SK-N-SH treated with all-trans-retinoic acid at 6 μM for 48 hours (cell line): ENCODE measurements at regions not wholly inside any gene's neighbourhood (a gene's known extent, or its start where the extent isn't known, plus 50 kb on each side); places are given as distances from the start of the nearest gene placed in this dataset.
"Not testable (repeated sequence)": the region's sequence is repeated elsewhere in the genome, so short reads cannot be mapped to it uniquely, and the experiment has no call there.

Experiments used
- BACH2 ChIP-seq: fragments of 250-450 bp; sonication (Bioruptor Pico); IDR thresholded peaks from 2 replicates; pipeline ENCODE4 v1.9.0; 2021; ENCODE audit warnings: mild to moderate bottlenecking, borderline replicate concordance
- CSDC2 ChIP-seq: fragments of 250-450 bp; sonication (Bioruptor Pico); IDR thresholded peaks from 2 replicates; pipeline ENCODE4 v1.5.0; 2020; ENCODE audit warnings: mild to moderate bottlenecking, moderate library complexity
- CSRNP3 ChIP-seq: fragments of 250-450 bp; sonication (Bioruptor Pico); IDR thresholded peaks from 2 replicates; pipeline ENCODE4 v1.5.1; 2021; ENCODE audit warnings: mild to moderate bottlenecking, moderate library complexity
- GLIS3 ChIP-seq: fragments of 250-450 bp; sonication (Bioruptor Pico); IDR thresholded peaks from 2 replicates; pipeline ENCODE4 v1.5.0; 2020; ENCODE audit warnings: mild to moderate bottlenecking, moderate library complexity
- OSR1 ChIP-seq: fragments of 250-450 bp; sonication (Bioruptor Pico); IDR thresholded peaks from 2 replicates; pipeline ENCODE4 v1.8.0; 2022; ENCODE audit warnings: moderate library complexity, mild to moderate bottlenecking, inconsistent platforms
- TOX ChIP-seq: fragments of 250-450 bp; sonication (Bioruptor Pico); IDR thresholded peaks from 2 replicates; pipeline ENCODE4 v1.8.0; 2021; ENCODE audit warnings: mild to moderate bottlenecking, moderate library complexity, borderline replicate concordance
- ZC3H10 ChIP-seq: fragments of 250-450 bp; sonication (Bioruptor Pico); IDR thresholded peaks from 2 replicates; pipeline ENCODE4 v1.5.1; 2021; ENCODE audit warnings: mild to moderate bottlenecking, moderate library complexity
- ZFP3 ChIP-seq: fragments of 250-450 bp; sonication (Bioruptor Pico); IDR thresholded peaks from 2 replicates; pipeline ENCODE4 v1.5.0; 2020; ENCODE audit warnings: mild to moderate bottlenecking, moderate library complexity
- ZNF565 ChIP-seq: fragments of 450-650 bp; formaldehyde crosslinking; conservative IDR thresholded peaks from 2 replicates; pipeline ENCODE4 v1.5.0; 2020; ENCODE audit warnings: low read depth, mild to moderate bottlenecking, moderate library complexity
- TF ChIP-seq, protein P1 (sequence below): fragments of 250-450 bp; sonication (Bioruptor Pico); IDR thresholded peaks from 2 replicates; pipeline ENCODE4 v1.5.1; 2020; ENCODE audit warnings: low read depth, mild to moderate bottlenecking, moderate library complexity
- TF ChIP-seq, protein P2 (sequence below): fragments of 250-450 bp; sonication (Bioruptor Pico); IDR thresholded peaks from 2 replicates; pipeline ENCODE4 v1.8.0; 2020; ENCODE audit warnings: mild to moderate bottlenecking, moderate library complexity, borderline replicate concordance
- TF ChIP-seq, protein P3 (sequence below): fragments of 250-450 bp; sonication (Bioruptor Pico); IDR thresholded peaks from 2 replicates; pipeline ENCODE4 v1.8.0; 2021; ENCODE audit warnings: low read depth, mild to moderate bottlenecking, moderate library complexity, borderline replicate concordance

DNA sequence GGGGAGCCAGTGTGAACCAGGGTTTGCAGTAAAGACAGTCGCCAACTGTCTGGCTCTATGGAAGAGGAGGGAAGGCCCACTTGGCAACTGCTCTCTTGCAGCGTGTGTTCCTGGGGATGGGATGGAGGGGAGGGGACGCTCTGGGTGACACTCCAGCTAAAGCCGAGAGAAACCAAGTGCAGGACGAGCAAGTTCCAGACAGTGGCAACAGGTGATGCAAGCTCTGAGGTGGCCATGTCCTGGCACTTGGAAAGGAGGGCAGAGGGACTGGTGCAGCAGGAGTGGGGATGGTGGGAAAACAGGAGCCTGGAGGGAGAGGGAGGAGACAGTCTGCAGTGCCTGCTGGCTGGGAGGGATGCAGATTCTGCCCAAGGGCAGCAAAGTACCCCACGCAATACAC, 127.0 kb upstream of the ALDH3B2 start:
- not testable (repeated sequence) for TF ChIP-seq BACH2 (CRISPR knock-in tag); TOX (CRISPR knock-in tag); ZC3H10 (CRISPR knock-in tag); ZNF565; ZFP3; GLIS3; CSDC2 (CRISPR knock-in tag); CSRNP3 (CRISPR knock-in tag); OSR1 (CRISPR knock-in tag)
- TF ChIP-seq, protein P1, sequence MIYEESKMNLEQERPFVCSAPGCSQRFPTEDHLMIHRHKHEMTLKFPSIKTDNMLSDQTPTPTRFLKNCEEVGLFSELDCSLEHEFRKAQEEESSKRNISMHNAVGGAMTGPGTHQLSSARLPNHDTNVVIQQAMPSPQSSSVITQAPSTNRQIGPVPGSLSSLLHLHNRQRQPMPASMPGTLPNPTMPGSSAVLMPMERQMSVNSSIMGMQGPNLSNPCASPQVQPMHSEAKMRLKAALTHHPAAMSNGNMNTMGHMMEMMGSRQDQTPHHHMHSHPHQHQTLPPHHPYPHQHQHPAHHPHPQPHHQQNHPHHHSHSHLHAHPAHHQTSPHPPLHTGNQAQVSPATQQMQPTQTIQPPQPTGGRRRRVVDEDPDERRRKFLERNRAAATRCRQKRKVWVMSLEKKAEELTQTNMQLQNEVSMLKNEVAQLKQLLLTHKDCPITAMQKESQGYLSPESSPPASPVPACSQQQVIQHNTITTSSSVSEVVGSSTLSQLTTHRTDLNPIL (CRISPR knock-in tag): not testable (repeated sequence)
- TF ChIP-seq, protein P2, sequence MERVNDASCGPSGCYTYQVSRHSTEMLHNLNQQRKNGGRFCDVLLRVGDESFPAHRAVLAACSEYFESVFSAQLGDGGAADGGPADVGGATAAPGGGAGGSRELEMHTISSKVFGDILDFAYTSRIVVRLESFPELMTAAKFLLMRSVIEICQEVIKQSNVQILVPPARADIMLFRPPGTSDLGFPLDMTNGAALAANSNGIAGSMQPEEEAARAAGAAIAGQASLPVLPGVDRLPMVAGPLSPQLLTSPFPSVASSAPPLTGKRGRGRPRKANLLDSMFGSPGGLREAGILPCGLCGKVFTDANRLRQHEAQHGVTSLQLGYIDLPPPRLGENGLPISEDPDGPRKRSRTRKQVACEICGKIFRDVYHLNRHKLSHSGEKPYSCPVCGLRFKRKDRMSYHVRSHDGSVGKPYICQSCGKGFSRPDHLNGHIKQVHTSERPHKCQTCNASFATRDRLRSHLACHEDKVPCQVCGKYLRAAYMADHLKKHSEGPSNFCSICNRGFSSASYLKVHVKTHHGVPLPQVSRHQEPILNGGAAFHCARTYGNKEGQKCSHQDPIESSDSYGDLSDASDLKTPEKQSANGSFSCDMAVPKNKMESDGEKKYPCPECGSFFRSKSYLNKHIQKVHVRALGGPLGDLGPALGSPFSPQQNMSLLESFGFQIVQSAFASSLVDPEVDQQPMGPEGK: not testable (repeated sequence)
- TF ChIP-seq, protein P3, sequence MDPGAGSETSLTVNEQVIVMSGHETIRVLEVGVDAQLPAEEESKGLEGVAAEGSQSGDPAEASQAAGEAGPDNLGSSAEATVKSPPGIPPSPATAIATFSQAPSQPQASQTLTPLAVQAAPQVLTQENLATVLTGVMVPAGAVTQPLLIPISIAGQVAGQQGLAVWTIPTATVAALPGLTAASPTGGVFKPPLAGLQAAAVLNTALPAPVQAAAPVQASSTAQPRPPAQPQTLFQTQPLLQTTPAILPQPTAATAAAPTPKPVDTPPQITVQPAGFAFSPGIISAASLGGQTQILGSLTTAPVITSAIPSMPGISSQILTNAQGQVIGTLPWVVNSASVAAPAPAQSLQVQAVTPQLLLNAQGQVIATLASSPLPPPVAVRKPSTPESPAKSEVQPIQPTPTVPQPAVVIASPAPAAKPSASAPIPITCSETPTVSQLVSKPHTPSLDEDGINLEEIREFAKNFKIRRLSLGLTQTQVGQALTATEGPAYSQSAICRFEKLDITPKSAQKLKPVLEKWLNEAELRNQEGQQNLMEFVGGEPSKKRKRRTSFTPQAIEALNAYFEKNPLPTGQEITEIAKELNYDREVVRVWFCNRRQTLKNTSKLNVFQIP (CRISPR knock-in tag): not testable (repeated sequence)
